HL-60 (cell line): ENCODE measurements at regions not wholly inside any gene's neighbourhood (a gene's known extent, or its start where the extent isn't known, plus 50 kb on each side); places are given as distances from the start of the nearest gene placed in this dataset.

ENCODE experiments used
- DNase-seq, 2 experiments: peaks; one replicate each; pipeline ENCODE4 v3.0.0-alpha.2; 2010 to 2020; ENCODE audit warnings: low read depth in 1 of 2, low spot score in 1 of 2
- H3K27ac ChIP-seq: fragments of 250-450 bp; sonication (Bioruptor Pico); replicated peaks from 2 replicates; pipeline ENCODE4 v1.5.1; 2020; ENCODE audit warnings: mild to moderate bottlenecking, moderate library complexity
- H3K27me3 ChIP-seq: fragments of 250-450 bp; sonication (Bioruptor Pico); 2 replicates; pipeline ENCODE4 v1.5.1; 2021; ENCODE audit warnings: mild to moderate bottlenecking, moderate library complexity; ENCODE audit not compliant: insufficient read depth, poor library complexity, severe bottlenecking
- H3K4me3 ChIP-seq: replicated peaks from 2 replicates; pipeline ENCODE4 v1.5.1; 2011; ENCODE audit warnings: mild to moderate bottlenecking, control low read depth, low read length; ENCODE audit not compliant: insufficient read depth
- GABPA ChIP-seq: IDR thresholded peaks from 2 replicates; pipeline ENCODE4 v1.6.1; 2012; ENCODE audit warnings: low read depth
- POLR2AphosphoS5 ChIP-seq: IDR thresholded peaks from 2 replicates; pipeline ENCODE4 v1.6.1; 2012; ENCODE audit warnings: low read depth
- REST ChIP-seq: IDR thresholded peaks from 2 replicates; pipeline ENCODE4 v1.6.1; 2012; ENCODE audit warnings: low read depth; ENCODE audit not compliant: insufficient replicate concordance
- SPI1 ChIP-seq: IDR thresholded peaks from 2 replicates; pipeline ENCODE4 v1.6.1; 2012; ENCODE audit warnings: low read depth, mild to moderate bottlenecking, borderline replicate concordance
- TF ChIP-seq, protein P1 (sequence below): IDR thresholded peaks from one replicate; pipeline ENCODE4 v1.5.1; 2011; ENCODE audit warnings: low read length, control low read depth, inconsistent platforms; ENCODE audit not compliant: insufficient read depth

GRCh38 chr11:112878033-112878601 lies 83.1 kb upstream of the NCAM1 start:
- Histone ChIP-seq H3K27ac (no peak overlapping the region), H3K4me3 (no peak overlapping the region), H3K27me3 (no peaks in the 10 kb centered on the region)
- TF ChIP-seq GABPA (no peak), REST (no peak), SPI1 (no peak), POLR2AphosphoS5 (no peak)
- TF ChIP-seq, protein P1, sequence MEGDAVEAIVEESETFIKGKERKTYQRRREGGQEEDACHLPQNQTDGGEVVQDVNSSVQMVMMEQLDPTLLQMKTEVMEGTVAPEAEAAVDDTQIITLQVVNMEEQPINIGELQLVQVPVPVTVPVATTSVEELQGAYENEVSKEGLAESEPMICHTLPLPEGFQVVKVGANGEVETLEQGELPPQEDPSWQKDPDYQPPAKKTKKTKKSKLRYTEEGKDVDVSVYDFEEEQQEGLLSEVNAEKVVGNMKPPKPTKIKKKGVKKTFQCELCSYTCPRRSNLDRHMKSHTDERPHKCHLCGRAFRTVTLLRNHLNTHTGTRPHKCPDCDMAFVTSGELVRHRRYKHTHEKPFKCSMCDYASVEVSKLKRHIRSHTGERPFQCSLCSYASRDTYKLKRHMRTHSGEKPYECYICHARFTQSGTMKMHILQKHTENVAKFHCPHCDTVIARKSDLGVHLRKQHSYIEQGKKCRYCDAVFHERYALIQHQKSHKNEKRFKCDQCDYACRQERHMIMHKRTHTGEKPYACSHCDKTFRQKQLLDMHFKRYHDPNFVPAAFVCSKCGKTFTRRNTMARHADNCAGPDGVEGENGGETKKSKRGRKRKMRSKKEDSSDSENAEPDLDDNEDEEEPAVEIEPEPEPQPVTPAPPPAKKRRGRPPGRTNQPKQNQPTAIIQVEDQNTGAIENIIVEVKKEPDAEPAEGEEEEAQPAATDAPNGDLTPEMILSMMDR, result no peak
- DNase-seq, result no peak

DNA sequence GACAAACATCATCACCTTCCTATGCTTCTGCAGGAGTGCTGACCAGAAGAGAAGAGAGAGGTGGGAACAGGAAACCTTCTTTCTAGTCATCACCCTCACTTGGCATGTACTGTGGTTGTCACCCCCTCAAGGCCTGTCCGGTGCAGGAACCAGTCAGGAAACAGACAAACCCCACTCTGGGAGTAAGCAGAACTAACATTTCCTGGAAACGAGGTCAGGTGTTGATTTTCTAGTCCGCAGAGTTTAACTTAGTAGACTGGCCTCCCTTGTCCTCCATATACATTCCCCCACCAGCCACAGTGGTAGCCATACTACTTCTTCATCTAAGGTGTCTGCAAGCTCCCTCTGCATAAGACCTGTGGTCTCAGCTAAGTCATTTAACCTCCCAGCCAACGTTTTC lies 80.7 kb upstream of the NCAM1 start:
- Histone ChIP-seq H3K27me3 (no peaks in the 10 kb centered on the region), H3K27ac (no peak overlapping the region), H3K4me3 (no peak overlapping the region)
- TF ChIP-seq POLR2AphosphoS5 (no peak), GABPA (no peak), REST (no peak), SPI1 (no peak)
- TF ChIP-seq, protein P1, result no peak
- DNase-seq, result no peak

- DNase-seq, result no peak
- Histone ChIP-seq H3K27ac (no peak overlapping the region), H3K27me3 (no peaks in the 10 kb centered on the region), H3K4me3 (no peak overlapping the region)
- TF ChIP-seq REST (no peak), SPI1 (no peak), GABPA (no peak), POLR2AphosphoS5 (no peak)
- TF ChIP-seq, protein P1, result no peak
Observed at GRCh38 chr11:112881461-112881860, 79.8 kb upstream of the NCAM1 start.
